ENCODE measurements at regions not wholly inside any gene's neighbourhood (a gene's known extent, or its start where the extent isn't known, plus 50 kb on each side); places are given as distances from the start of the nearest gene placed in this dataset.
"Not testable (repeated sequence)": the region's sequence is repeated elsewhere in the genome, so short reads cannot be mapped to it uniquely, and the experiment has no call there.

GRCh38 chr10:3371624-3372023 lies 199.0 kb upstream of the PITRM1 start:
- not testable (repeated sequence) for TF ChIP-seq POLR2AphosphoS5 (IDR thresholded peaks at IDR 0.05); POLR2A (IDR thresholded peaks at IDR 0.05); EP300 (IDR thresholded peaks at IDR 0.05; ENCODE audit: low read depth)
- TF ChIP-seq, protein P1, sequence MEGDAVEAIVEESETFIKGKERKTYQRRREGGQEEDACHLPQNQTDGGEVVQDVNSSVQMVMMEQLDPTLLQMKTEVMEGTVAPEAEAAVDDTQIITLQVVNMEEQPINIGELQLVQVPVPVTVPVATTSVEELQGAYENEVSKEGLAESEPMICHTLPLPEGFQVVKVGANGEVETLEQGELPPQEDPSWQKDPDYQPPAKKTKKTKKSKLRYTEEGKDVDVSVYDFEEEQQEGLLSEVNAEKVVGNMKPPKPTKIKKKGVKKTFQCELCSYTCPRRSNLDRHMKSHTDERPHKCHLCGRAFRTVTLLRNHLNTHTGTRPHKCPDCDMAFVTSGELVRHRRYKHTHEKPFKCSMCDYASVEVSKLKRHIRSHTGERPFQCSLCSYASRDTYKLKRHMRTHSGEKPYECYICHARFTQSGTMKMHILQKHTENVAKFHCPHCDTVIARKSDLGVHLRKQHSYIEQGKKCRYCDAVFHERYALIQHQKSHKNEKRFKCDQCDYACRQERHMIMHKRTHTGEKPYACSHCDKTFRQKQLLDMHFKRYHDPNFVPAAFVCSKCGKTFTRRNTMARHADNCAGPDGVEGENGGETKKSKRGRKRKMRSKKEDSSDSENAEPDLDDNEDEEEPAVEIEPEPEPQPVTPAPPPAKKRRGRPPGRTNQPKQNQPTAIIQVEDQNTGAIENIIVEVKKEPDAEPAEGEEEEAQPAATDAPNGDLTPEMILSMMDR (IDR thresholded peaks at IDR 0.05) = not testable (repeated sequence)

Data from transverse colon (tissue), 4 donors.